HG03097 (cell line): ENCODE measurements at regions not wholly inside any gene's neighbourhood (a gene's known extent, or its start where the extent isn't known, plus 50 kb on each side); places are given as distances from the start of the nearest gene placed in this dataset.

Experiments used
- ATAC-seq: cut with Tn5 transposase; IDR thresholded peaks from one replicate; pipeline ENCODE4 v1.9.1; 2021; ENCODE audit not compliant: unreplicated experiment, low FRiP score

DNA sequence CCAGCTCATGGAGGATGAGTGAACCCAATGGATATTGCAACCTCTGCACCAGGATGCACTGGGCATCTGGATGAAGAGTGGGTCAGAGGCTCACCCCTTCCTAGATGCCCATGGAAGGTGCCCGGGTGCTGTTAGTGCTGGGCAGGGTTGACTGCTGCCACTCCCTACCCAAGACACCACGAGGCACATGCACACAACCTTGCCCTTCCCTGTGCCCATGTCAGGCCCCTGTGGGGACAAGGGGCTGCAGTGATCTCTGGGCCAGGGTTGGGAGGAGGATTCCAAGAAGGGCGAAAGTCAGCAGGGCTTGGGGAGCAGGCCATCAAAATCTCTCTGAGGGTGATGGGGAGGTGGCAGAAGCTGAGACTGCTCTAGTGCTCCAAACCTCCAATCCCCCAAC lies 309.7 kb upstream of the ST6GAL2 start:
- ATAC-seq = no peak

DNA sequence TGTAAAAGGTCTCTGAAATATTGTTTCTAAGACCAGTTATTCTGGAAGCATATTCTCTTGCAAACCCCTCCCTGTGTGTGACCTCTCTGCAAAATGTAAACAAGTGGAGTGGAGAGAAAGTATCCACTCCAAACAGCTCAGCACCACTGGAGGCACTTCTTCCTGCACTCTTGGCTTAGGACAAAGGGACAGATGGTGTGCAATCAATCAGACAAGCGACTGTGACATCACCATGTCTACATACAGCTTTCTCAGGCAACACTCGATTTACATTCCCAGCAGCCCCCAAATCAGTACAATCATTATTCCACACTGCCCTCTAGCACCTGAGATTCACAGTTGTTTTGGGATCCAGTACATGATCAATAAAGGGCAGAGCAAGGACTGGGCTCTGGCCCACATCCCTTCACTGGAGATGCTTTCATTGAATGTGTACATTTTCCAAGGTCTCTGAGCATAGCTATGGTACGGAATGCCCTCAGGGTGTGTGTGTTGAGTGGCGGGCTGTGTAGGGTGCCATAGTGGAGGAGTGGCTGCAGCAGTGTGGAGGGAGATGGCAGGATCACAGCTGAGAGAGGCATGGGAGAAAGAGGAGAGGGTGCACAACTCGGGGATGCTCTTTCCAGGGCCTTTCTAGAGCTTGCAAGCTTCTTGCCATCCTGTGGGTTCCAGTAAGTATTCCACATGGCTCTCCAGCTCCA lies 311.8 kb upstream of the ST6GAL2 start:
- ATAC-seq = no peak

DNA sequence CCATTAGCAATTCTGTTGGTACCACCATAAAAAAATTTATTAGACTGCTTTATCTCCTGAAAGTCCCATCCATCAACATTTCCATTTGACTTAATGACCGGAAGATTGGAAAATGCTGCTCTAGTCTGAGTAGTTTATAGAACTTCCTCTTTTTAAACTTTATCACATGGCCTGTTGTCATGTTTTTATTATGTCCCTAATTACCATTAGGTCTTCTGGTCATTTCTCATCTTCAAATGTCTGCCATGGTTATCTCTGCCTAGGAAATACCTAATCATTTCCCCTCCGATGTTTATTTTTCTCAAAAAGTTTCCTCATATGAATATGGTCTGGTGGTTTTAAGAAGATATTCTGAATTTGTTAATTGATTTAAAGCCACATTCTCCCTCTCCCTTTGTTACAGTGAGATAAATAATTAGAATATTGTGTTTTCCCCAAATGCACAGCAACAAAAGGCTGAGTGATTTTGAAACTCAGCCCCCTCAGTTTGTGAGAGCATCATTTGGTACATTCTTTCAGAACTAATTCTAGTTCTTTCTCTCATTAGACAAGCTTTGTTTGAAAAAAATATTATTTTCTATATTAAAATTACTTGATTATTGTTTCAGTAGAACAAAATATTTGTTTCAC lies 317.1 kb upstream of the ST6GAL2 start:
- no peak for ATAC-seq

DNA sequence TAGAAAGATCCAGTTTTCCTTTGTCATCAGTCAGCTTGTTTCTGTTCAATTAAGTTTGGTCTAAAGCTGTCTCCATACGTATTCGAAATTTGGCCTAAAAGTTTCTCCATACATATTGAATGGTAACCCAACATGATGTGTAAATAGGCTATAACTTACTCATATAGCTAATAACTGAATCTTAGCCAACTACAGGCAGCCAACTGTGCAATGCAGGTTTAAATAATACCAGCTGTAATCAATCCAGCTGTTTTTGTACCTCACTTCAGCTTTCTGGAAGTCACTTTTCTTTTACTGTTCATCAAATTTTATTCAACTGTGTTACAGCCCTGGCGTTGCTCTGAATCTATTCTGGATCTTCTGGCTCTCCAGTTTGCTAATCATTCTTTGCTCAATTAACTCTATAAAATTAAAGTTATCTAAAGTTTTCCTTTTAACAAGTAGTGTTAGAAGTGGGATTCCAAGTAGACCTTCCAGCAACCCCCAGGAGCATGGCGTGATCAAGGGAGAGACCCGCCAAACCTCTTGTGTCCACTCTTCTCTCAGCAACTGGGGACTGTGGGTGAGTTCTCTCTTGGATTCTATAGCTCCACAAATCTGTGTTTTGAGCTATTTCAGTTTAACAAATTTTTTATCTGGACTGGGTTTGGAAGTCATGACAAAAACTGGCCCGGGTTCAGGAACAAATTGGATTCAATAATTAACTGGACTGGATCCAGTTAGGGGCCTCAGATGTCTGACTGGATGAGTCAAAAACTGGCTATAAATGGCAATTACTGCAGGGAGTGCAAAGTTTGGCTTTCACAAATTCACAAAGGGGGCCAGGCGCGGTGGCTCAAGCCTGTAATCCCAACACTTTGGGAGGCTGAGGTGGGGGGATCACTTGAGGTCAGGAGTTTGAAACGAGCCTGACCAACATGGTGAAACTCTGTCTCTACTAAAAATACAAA lies 329.7 kb upstream of the ST6GAL2 start:
- ATAC-seq = no peak

DNA sequence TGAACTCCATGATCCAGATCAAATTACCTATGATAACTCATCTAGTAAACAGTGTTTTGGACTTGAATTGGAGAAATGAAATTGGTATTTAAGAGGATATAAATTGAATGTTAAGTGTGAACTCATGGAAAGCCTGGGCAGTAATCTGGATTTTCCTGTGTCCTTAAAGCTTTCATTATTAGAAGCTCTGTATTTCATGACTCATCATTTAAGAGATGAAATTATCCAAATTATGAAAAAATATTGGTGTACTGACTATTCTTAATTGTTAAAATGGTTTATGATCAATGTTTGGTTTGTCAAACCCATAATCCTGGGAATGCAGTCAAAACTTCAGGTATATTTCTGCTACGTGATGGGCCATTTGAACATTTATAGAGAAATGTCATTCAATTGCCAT lies 332.2 kb upstream of the ST6GAL2 start:
- no peak for ATAC-seq

DNA sequence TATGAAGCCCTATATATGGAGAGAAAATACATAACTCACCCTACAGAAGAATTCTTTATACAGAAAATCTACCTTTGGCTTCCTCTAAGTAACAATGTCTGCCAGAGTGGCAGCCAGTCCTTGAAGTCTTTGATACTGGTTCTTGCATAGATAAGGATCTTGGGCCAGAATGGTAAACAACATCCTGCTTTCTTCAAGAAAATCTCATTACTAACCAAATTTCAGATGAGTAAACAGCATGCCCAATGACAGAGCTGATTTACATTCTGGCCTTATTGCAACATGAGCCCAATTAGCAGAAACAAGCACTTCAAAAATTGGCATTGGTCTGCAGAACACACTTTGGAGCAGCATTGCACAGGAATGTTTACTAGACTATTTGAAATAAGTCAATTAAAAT lies 336.5 kb upstream of the ST6GAL2 start:
- ATAC-seq = no peak

DNA sequence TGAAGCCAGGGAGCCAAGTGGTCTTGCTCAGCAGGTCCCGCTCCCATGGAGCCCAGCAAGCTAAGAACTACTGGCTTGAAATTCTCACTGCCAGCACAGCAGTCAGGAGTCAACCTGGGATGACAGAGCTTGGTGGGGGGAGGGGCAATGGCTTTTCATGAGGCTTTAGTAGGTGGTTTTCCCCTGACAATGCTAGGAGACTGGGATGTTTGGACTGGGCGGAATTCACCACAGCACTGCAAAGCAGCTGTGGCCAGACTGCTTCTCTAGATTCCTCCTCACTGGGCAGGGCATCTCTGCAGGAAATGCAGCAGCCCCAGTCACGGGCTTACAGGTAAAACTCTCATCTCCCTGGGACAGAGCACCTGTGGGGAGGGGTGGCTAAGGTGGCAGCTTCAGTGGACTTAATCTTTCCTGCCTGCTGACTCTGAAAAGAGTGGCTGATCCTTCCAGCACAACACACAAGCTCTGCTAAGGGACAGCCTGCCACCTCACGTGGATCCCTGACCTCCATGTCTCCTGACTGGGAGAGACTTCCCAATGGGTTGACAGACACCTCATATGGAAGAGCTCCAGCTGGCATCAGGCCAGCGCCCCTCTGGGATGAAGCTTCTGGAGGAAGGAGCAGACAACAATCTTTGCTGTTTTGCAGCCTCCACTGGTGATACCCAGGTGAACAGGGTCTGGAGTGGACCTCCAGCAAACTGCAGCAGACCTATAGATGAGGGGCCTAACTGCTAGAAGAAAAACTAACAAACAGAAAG lies 349.7 kb upstream of the ST6GAL2 start:
- ATAC-seq = no peak

DNA sequence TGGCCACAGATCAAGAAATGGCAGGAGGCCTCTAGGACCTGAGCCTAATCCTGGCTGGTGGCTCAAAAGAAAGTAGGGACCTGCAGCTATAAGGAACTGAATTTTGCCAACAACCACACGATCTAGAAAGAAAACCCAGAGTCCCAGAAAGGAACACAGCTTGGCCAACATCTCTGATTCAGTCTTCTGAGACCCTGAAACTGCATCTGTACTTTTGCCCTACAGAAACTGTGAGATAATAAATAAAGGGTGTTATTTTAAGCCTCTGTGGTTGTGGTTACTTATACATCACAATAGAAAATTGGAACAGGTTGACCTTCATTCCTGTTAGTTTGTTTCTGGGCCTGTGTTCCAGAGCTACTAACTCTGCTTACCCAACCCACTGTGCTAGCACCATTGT lies 356.8 kb upstream of the ST6GAL2 start:
- ATAC-seq = no peak

DNA sequence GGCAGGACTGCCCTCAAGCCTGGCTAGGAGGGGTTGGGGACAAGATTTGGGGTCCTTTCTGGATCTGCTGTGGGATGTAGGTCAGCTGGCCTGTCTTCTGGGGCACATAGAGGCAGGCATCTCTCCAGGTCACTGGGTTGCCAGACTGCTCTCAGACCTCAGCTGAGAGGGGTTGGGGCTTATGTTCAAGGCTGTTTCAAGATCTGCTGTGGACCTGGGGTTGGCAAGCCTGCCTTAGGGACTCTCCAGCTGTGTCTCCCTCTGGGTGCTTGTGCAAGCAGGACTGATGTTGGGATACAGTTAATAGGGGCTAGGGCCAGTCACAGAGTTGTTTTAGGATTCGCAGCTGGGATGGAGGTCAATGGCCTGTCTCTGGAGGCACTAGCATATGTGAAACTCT lies 363.0 kb upstream of the ST6GAL2 start:
- no peak for ATAC-seq

DNA sequence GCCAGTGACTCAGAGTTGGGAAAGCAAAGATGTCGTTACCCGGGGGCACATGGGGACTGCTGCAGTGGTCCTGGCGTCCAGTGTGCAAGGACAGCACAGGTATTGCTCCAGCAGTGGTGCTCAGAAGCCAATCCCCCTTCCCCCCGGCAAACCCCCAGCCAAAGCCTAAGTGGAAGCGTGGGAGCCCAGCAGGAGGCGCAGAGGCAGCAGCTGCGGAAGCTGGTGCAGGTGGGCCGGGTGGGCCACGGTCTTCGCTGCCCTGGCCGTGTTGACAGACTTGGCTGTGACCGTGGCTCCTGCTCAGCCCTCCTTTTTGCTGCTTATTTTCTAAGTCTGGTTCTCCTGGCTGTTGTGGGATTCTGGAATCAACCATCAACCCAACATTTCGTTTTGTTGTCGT lies 369.8 kb upstream of the ST6GAL2 start:
- no peak for ATAC-seq

DNA sequence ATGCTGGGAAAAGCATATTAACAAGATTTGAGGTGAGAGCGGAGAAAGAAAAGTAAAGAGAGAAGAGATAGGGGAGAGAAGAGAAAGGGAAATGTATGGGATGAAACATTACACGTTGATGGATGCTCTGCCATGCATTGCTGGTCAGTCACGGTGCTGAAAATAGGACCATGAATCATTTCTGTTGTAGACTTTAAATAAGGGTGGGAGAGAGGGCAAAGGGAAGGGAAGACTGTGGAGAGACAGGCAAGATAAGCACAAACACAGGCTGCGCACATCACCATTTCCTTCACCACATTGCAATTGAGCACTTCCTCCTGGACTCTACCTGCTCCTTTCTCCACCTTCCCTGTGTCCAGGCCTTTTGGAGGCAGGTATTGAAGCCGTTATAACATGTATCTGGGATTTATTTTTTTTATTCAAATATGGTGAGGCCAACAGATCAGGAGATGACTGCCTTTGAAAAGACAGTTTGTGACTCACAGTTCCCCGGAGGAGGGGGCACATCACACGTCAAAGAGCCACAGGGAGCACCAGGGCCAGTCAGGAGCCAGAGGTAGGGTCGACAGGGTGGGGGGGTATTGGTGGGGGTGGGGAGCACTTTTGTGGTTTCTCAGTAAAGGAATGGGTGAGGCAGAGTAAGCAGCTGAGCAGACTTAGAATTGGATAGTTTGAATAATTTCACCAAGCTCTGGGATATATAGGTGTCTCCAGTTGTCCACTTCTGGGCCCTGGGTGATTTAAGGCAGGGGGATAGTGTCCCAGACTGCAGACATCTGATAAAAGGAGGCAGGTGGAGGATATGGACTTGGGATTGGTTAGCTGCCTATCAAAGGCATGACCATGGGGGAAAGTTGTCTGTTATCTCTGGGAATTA lies 372.8 kb upstream of the ST6GAL2 start:
- no peak for ATAC-seq

DNA sequence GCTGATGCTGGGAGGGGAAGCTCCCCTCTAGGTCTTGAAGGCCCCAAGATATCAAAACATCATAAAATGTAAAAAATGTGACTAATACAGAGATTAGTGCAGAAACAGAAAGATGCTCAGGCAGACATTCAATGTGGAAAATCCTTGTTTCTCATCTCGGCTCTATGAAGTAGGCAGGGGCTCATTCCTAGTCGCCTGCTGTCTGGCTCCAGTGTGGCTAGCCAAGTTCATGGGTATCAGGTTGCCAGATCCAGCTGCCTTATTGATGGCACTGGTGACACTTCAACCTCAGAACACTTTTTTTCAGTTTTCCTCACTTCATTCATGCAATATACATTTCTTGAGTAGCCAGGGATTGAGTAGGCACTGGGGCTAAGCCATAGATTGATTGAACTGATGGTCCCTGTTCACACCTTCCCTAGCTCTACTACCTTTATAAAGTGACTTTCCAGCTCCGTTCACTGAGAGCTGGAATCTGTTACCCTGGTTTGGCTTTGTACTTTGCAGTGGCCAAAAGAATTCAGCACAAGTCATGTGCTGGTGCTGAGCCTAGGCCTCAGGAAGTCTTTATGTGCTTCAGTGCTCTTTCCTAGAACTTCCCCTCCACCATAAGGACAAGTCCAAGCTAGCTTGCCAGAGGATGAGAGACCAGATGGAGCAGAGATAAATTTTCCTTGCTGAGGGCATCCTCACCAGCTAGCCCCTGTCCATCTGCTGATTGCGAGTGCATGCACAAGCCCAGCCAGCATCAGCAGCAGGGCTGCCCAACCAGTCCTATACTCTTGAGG lies 373.6 kb upstream of the ST6GAL2 start:
- ATAC-seq = no peak

DNA sequence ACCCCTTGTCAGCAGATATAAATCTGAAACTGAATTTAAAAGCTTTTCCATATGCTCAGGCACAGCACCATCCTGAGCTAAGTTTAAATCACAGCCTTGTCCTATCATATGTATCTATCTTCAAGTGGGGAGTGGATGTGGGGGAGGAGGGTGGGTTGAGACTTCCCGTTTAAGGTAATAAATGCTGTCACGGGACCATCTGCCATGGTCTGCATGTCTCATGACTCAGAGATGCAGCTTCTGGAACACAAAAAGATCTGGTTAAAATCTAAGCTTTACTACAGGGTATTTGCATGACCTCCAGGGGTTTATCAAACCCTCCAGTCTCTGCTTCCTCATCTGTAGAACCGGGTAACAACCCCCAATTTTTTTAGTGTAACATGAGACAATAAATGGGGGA lies 377.7 kb upstream of the ST6GAL2 start:
- ATAC-seq = no peak

DNA sequence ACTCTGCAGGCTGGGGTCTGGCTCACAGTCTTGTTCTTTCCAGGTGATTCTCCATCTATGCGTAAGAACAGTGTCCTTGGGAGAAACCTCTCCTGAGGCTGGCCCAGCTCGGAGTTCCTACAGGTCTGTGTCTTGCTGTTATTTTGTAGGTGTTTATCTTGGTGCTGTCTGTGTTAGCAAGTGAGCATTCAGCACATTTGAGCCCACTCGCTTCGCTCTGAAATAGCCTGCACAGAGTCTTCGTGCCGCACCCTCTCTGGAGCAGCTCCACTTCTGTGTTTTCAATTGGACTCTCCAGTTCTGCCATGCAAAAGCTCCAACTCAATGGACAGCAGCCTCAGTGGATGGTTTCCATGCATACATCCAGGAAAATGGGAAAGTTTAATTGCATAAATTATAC lies 378.2 kb upstream of the ST6GAL2 start:
- no peak for ATAC-seq

DNA sequence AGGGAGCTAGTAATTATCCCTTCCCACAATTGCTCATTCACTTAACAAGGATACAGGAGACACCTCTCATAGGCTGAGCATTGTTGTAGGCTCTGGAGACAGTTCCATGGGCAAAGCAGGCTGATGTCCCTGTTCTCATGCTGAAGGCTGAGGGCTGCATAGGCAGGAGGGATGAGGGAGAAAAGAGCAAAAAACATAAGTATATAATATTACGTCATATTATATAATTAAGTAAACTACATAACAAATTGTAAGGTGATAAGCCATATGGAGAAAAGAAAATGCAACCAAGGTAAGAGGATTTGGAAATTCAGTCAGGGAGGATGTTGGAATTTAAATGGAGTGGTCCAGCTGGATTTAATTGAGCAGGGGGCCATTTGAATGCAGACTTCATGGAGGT lies 380.6 kb upstream of the ST6GAL2 start:
- no peak for ATAC-seq

DNA sequence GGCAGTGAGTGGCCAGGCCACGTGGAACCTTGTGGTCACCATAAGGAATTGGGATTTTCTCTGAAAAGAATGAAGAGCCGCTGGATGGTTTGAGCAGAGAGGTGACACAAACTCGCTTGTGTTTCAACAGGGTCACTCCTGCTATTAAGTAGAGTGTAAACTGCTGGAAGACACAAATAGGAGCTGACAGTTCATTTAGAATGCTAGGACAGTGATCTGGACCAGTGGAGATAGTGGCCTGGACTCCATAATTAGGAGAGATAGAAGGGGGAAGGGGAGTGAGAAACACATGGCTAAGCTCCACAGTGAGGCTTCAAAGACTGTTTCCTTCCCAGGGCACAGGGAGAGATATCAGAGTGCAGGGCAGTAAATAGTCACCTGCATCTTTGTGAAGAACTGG lies 381.1 kb upstream of the ST6GAL2 start:
- ATAC-seq = no peak

DNA sequence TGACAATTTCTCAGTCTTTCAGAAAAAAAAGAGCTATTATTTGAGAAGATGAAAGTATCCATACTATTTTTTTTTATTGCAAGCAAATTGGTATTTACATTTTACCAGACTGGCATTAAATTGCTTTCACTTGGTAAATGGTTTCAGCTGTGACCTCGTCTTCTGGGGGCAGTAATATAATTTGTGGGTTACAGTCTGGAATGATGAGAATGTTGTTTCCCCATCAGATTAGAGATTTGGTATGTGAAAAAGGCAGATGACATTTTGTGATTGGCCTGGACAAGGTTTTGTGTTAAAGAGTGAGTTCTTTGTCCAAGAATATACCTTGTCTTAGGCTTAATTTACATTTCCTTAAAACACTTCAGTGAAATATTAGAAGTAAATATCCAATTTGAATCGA lies 390.1 kb upstream of the ST6GAL2 start:
- ATAC-seq = no peak

DNA sequence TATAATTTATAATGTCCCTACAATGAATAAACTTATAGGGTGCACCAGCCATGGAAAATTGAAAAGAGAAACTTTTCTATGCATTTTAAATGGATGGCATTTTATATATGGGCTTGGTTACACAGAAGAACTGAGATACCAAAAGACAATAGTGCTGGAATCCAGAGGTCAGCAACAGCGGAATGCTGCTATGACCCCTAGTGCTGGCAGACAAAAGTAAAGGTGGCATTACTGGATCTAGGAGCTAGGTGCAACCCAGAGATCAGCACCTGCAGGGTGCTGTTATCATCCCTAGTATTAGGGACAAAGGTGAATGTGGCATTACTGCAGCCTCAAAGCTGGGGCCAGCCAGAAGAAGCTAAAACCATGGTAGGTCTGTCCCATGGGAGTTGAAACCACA lies 392.7 kb upstream of the ST6GAL2 start:
- ATAC-seq = no peak

DNA sequence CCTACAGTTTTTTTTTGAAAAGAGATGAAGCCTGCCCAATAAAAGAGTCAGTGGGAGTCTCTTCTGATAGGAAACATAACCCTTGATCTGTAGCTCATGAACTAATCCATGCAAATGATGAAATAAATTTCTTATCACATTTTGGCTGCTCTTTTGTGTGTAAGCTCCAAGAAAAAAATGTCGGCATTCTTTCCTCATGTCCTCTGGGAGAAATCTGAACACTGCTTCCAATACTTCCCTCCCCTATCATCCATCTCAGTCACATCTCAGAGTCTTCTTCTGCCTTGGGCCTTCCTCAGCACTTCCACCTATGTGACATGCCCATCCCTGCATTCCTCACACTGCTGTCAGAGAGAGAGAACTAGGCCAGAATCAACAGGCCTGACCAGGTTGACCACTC lies 395.7 kb upstream of the ST6GAL2 start:
- no peak for ATAC-seq
